ENCODE measurements at regions not wholly inside any gene's neighbourhood (a gene's known extent, or its start where the extent isn't known, plus 50 kb on each side); places are given as distances from the start of the nearest gene placed in this dataset.

DNA sequence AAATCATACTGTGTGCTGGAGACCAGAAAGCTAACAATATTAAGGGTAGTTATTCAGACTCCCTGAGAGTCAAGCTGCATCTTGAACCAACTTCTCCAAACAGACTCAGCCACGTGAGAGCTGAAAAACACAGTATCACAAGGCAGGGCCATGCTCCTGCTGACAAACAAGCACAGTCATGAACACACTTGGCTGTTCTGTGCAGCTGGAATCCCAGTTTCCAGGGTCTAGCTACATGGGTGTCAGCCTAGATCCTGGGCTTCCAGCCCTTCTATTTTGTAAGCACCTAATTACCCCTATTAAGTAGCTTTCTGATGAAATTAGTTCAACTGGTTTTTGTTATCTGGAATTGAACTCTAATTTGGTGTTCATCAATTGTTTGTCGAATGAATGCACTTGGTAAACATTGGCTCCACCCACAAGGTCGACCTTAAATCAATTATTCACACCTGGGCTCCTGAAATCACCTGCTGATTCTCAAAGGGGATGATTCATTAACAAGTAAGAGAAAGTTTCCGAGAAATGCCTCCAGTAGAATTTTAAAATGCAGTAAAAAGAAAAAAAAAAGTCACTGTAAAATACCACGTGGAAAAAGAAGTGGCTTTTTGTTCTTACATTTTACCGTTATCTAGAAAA lies 179.3 kb downstream of the ZC3H11B start:
- TF ChIP-seq CREB1 (IDR thresholded peaks at IDR 0.05; ENCODE audit: low read depth) (no peak), ZBTB7A (IDR thresholded peaks at IDR 0.05; ENCODE audit: low read depth) (no peak), NFIC (IDR thresholded peaks at IDR 0.05) (no peak), FOXM1 (IDR thresholded peaks at IDR 0.05; ENCODE audit: borderline replicate concordance, low read depth) (no peak), EP300 (IDR thresholded peaks at IDR 0.05; ENCODE audit: borderline replicate concordance) (no peak)

DNA sequence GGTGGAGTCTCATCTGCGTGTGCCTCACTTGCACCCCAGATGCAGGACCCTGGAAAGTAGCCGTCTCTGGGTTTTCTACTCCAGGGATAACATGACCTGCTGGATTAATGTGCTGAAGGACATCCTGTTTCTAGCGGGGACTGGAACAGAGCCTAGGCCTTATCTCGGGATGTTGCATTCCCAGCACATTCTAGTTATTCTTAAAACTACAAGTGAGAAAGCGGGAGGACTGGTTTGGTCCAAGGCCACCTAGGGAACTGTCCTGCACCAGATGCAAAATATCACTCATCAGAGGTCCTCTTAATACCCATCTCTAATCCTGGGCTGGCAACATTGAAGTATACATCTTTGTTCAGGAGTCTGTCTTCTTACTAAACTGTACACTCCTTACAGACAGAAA lies 179.9 kb downstream of the ZC3H11B start:
- TF ChIP-seq TEAD4 (IDR thresholded peaks at IDR 0.05), result no peak
- TF ChIP-seq CREB1 (IDR thresholded peaks at IDR 0.05; ENCODE audit: low read depth), result no peak
- no peak for TF ChIP-seq FOXM1 (IDR thresholded peaks at IDR 0.05; ENCODE audit: borderline replicate concordance, low read depth)
- TF ChIP-seq ZBTB7A (IDR thresholded peaks at IDR 0.05; ENCODE audit: low read depth), result no peak
- TF ChIP-seq, protein P1, sequence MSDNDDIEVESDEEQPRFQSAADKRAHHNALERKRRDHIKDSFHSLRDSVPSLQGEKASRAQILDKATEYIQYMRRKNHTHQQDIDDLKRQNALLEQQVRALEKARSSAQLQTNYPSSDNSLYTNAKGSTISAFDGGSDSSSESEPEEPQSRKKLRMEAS (IDR thresholded peaks at IDR 0.05), result no peak
- TF ChIP-seq, protein P2, sequence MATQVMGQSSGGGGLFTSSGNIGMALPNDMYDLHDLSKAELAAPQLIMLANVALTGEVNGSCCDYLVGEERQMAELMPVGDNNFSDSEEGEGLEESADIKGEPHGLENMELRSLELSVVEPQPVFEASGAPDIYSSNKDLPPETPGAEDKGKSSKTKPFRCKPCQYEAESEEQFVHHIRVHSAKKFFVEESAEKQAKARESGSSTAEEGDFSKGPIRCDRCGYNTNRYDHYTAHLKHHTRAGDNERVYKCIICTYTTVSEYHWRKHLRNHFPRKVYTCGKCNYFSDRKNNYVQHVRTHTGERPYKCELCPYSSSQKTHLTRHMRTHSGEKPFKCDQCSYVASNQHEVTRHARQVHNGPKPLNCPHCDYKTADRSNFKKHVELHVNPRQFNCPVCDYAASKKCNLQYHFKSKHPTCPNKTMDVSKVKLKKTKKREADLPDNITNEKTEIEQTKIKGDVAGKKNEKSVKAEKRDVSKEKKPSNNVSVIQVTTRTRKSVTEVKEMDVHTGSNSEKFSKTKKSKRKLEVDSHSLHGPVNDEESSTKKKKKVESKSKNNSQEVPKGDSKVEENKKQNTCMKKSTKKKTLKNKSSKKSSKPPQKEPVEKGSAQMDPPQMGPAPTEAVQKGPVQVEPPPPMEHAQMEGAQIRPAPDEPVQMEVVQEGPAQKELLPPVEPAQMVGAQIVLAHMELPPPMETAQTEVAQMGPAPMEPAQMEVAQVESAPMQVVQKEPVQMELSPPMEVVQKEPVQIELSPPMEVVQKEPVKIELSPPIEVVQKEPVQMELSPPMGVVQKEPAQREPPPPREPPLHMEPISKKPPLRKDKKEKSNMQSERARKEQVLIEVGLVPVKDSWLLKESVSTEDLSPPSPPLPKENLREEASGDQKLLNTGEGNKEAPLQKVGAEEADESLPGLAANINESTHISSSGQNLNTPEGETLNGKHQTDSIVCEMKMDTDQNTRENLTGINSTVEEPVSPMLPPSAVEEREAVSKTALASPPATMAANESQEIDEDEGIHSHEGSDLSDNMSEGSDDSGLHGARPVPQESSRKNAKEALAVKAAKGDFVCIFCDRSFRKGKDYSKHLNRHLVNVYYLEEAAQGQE (IDR thresholded peaks at IDR 0.05; ENCODE audit: low read depth), result no peak
- no peak for TF ChIP-seq NFIC (IDR thresholded peaks at IDR 0.05)

DNA sequence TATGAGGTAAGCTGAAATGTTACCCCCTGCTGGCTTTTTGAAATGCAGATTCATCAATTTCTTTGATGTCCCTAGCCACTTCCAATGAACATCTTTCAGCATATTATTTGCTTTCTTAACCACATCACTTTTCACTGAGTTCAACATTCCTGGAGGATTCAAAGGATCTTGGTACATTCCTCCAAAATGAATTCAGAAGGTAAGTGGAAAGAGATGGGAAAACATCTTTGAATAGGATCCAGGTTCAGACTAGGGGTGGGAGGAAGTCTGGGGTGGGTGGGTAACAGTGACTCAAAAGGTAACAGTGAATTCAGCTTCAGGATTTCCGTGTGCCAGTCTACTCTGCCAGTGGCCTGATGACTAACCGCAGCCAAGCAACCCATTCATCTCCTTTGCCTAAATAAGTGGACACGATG lies 180.7 kb downstream of the ZC3H11B start:
- no peak for TF ChIP-seq CREB1 (IDR thresholded peaks at IDR 0.05; ENCODE audit: low read depth)
- TF ChIP-seq NFIC (IDR thresholded peaks at IDR 0.05), result no peak
- no peak for TF ChIP-seq CEBPB (IDR thresholded peaks at IDR 0.05)
- TF ChIP-seq, protein P1 (IDR thresholded peaks at IDR 0.05), result no peak
- TF ChIP-seq TCF12 (IDR thresholded peaks at IDR 0.05; ENCODE audit: low read depth), result no peak
- no peak for TF ChIP-seq TEAD4 (IDR thresholded peaks at IDR 0.05)
- TF ChIP-seq, protein P2 (IDR thresholded peaks at IDR 0.05; ENCODE audit: low read depth), result no peak
- TF ChIP-seq TAF1 (IDR thresholded peaks at IDR 0.05; ENCODE audit: low read depth), result no peak
- TF ChIP-seq, protein P3, sequence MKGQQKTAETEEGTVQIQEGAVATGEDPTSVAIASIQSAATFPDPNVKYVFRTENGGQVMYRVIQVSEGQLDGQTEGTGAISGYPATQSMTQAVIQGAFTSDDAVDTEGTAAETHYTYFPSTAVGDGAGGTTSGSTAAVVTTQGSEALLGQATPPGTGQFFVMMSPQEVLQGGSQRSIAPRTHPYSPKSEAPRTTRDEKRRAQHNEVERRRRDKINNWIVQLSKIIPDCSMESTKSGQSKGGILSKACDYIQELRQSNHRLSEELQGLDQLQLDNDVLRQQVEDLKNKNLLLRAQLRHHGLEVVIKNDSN (IDR thresholded peaks at IDR 0.05), result no peak
- no peak for TF ChIP-seq FOXM1 (IDR thresholded peaks at IDR 0.05; ENCODE audit: borderline replicate concordance, low read depth)
- TF ChIP-seq EP300 (IDR thresholded peaks at IDR 0.05; ENCODE audit: borderline replicate concordance), result no peak
- TF ChIP-seq ZBTB7A (IDR thresholded peaks at IDR 0.05; ENCODE audit: low read depth), result no peak
- no peak for TF ChIP-seq EGR1 (IDR thresholded peaks at IDR 0.05)
- TF ChIP-seq YY1 (IDR thresholded peaks at IDR 0.05; ENCODE audit: low read depth), result no peak
- TF ChIP-seq RAD21 (IDR thresholded peaks at IDR 0.05; ENCODE audit: low read depth), result no peak

DNA sequence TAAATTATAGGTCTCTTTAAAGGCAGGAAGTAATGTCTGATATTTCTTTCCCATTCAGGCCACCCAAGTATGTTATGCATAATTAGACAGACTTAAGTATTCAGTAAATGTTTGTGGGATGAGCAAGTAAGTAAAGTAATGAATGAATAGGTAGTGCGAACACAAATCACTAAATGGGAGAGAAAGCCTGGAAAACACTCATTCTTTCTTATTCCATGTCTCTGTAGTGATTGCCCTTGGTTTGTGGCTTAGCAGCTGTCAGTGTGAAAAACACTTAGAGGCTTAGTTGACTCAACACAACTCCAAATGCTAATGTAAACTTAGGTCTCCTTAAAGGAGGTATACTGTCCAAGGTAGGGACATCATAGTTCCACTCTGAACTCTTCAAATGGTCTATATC lies 182.5 kb downstream of the ZC3H11B start:
- no peak for TF ChIP-seq EP300 (IDR thresholded peaks at IDR 0.05; ENCODE audit: borderline replicate concordance)
- TF ChIP-seq, protein P2 (IDR thresholded peaks at IDR 0.05; ENCODE audit: low read depth), result no peak
- TF ChIP-seq, protein P1 (IDR thresholded peaks at IDR 0.05), result no peak
- TF ChIP-seq TCF12 (IDR thresholded peaks at IDR 0.05; ENCODE audit: low read depth), result no peak
- TF ChIP-seq CREB1 (IDR thresholded peaks at IDR 0.05; ENCODE audit: low read depth), result no peak
- no peak for TF ChIP-seq TAF1 (IDR thresholded peaks at IDR 0.05; ENCODE audit: low read depth)
- TF ChIP-seq RAD21 (IDR thresholded peaks at IDR 0.05; ENCODE audit: low read depth), result no peak
- TF ChIP-seq, protein P3 (IDR thresholded peaks at IDR 0.05), result no peak
- no peak for TF ChIP-seq FOXM1 (IDR thresholded peaks at IDR 0.05; ENCODE audit: borderline replicate concordance, low read depth)
- TF ChIP-seq YY1 (IDR thresholded peaks at IDR 0.05; ENCODE audit: low read depth), result no peak
- TF ChIP-seq CEBPB (IDR thresholded peaks at IDR 0.05), result no peak
- TF ChIP-seq TEAD4 (IDR thresholded peaks at IDR 0.05), result no peak
- TF ChIP-seq ZBTB7A (IDR thresholded peaks at IDR 0.05; ENCODE audit: low read depth), result no peak
- no peak for TF ChIP-seq NFIC (IDR thresholded peaks at IDR 0.05)
- TF ChIP-seq EGR1 (IDR thresholded peaks at IDR 0.05), result no peak
